ENCODE measurements at regions not wholly inside any gene's neighbourhood (a gene's known extent, or its start where the extent isn't known, plus 50 kb on each side); places are given as distances from the start of the nearest gene placed in this dataset.

GRCh38 chr13:64429691-64430090 is 2800.4 kb downstream of the PCDH9 start:
- H3K27ac ChIP-seq (ENCODE audit: low read length): no peak overlapping the region
- 91% methylated on average over 2 of the region's 2 CpGs for WGBS
- intact Hi-C loops (cut with DNase I): no loop called here
- no peak overlapping the region for H3K4me3 ChIP-seq (ENCODE audit: low read length)
- DNase-seq: no peak
- no peaks in the 10 kb centered on the region for H3K9me3 ChIP-seq (ENCODE audit: control insufficient read depth, low read length)
- H3K4me1 ChIP-seq (ENCODE audit: control insufficient read depth, insufficient read depth, low read length): no peaks in the 10 kb centered on the region
- no peak for ATAC-seq
- no peaks in the 10 kb centered on the region for H3K27me3 ChIP-seq (ENCODE audit: control insufficient read depth, insufficient read depth)

GRCh38 chr13:64428196-64428595 is 2801.9 kb downstream of the PCDH9 start:
- no peak for ATAC-seq
- H3K4me3 ChIP-seq (ENCODE audit: low read length): no peak overlapping the region
- intact Hi-C loops (cut with DNase I): no loop called here
- no peaks in the 10 kb centered on the region for H3K4me1 ChIP-seq (ENCODE audit: control insufficient read depth, insufficient read depth, low read length)
- DNase-seq: no peak
- no peaks in the 10 kb centered on the region for H3K27me3 ChIP-seq (ENCODE audit: control insufficient read depth, insufficient read depth)
- H3K9me3 ChIP-seq (ENCODE audit: control insufficient read depth, low read length): no peaks in the 10 kb centered on the region
- H3K27ac ChIP-seq (ENCODE audit: low read length): no peak overlapping the region

DNA sequence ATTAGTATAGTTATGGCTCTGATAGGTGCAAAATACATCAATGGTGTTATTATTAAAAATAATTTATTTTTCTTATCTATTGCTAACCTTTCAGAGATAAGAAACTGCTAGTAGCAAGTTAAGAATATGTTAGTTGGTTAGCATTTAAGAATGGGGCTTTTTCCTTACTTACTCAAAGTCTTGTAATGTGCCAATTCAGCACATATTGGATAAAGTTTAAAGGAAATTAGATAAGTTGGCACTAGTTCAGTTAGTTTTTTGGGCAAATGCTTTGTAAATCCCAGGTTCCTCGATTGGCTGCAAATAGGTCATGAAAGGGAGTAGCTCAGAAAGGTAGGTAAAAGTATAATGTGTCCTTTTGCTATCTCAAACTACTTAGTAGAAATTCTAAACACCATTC is 2806.7 kb downstream of the PCDH9 start:
- no peaks in the 10 kb centered on the region for H3K4me1 ChIP-seq (ENCODE audit: control insufficient read depth, insufficient read depth, low read length)
- no peaks in the 10 kb centered on the region for H3K9me3 ChIP-seq (ENCODE audit: control insufficient read depth, low read length)
- DNase-seq: no peak
- ATAC-seq: no peak
- no peak overlapping the region for H3K4me3 ChIP-seq (ENCODE audit: low read length)
- intact Hi-C loops (cut with DNase I): no loop called here
- H3K27me3 ChIP-seq (ENCODE audit: control insufficient read depth, insufficient read depth): no peaks in the 10 kb centered on the region
- 56% methylated on average over 1 of the region's 1 CpG for WGBS
- no peak overlapping the region for H3K27ac ChIP-seq (ENCODE audit: low read length)

GRCh38 chr13:64420181-64420580 is 2810.0 kb downstream of the PCDH9 start:
- Histone ChIP-seq H3K9me3 (ENCODE audit: control insufficient read depth, low read length) (no peaks in the 10 kb centered on the region), H3K27me3 (ENCODE audit: control insufficient read depth, insufficient read depth) (no peaks in the 10 kb centered on the region), H3K4me3 (ENCODE audit: low read length) (no peak overlapping the region), H3K4me1 (ENCODE audit: control insufficient read depth, insufficient read depth, low read length) (no peaks in the 10 kb centered on the region), H3K27ac (ENCODE audit: low read length) (no peak overlapping the region)
- WGBS: 95% methylated on average over 3 of the region's 3 CpGs
- DNase-seq (no peak), ATAC-seq (no peak)
- intact Hi-C loops (cut with DNase I): no loop called here

DNA sequence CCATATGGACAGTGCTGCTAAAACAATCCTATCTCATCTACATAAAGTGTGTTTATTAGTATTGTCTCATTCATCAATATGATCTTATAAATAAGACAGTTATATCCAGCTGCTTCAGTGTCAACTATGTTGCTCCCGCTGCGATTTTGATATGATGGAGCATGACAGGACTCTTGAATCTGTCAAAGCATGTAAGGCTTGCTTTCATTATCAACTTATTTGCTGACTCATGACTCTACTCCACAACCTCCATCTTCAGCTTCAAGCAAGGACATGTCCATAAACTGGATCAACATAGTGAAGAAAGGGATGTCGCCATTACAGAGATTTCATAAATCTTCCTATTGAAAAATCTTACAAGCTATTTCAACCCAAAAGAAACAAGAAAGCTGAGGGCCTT is 2812.6 kb downstream of the PCDH9 start:
- DNase-seq (no peak), ATAC-seq (no peak)
- H3K27me3 ChIP-seq (ENCODE audit: control insufficient read depth, insufficient read depth): no peaks in the 10 kb centered on the region
- H3K4me3 ChIP-seq (ENCODE audit: low read length): no peak overlapping the region
- H3K4me1 ChIP-seq (ENCODE audit: control insufficient read depth, insufficient read depth, low read length): no peaks in the 10 kb centered on the region
- WGBS: 88% methylated on average over 3 of the region's 3 CpGs
- no peak overlapping the region for H3K27ac ChIP-seq (ENCODE audit: low read length)
- intact Hi-C loops (cut with DNase I): no loop called here
- no peaks in the 10 kb centered on the region for H3K9me3 ChIP-seq (ENCODE audit: control insufficient read depth, low read length)

- H3K9me3 ChIP-seq (ENCODE audit: control insufficient read depth, low read length): no peaks in the 10 kb centered on the region
- no peak overlapping the region for H3K27ac ChIP-seq (ENCODE audit: low read length)
- intact Hi-C loops (cut with DNase I): no loop called here
- no peaks in the 10 kb centered on the region for H3K4me1 ChIP-seq (ENCODE audit: control insufficient read depth, insufficient read depth, low read length)
- DNase-seq (peak in 1 of 3 donors; percentile 11), ATAC-seq (no peak)
- H3K27me3 ChIP-seq (ENCODE audit: control insufficient read depth, insufficient read depth): no peaks in the 10 kb centered on the region
- no peak overlapping the region for H3K4me3 ChIP-seq (ENCODE audit: low read length)
Measured at GRCh38 chr13:64414381-64414780, 2815.8 kb downstream of the PCDH9 start.

DNA sequence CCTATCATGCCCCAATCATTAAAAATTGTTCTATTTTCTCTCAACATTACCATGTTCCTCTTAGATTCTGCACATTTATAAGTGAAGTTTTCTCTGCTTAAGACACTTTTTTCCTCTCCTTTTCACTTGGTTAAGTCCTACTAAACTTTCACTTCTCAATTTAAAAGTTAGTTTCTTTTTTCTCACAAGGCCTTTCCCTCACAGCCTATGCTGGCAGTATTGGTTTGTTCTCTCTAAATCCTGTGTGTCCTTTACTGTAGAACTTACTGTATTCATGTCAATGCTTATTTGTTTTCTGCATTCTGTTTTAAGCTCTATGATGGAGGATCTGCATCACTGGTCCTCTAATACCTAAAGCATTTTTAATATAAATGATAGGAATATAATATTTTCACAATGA is 2816.6 kb downstream of the PCDH9 start:
- intact Hi-C loops (cut with DNase I): no loop called here
- H3K4me1 ChIP-seq (ENCODE audit: control insufficient read depth, insufficient read depth, low read length): no peaks in the 10 kb centered on the region
- H3K27me3 ChIP-seq (ENCODE audit: control insufficient read depth, insufficient read depth): no peaks in the 10 kb centered on the region
- ATAC-seq (no peak), DNase-seq (no peak)
- no peak overlapping the region for H3K4me3 ChIP-seq (ENCODE audit: low read length)
- no peaks in the 10 kb centered on the region for H3K9me3 ChIP-seq (ENCODE audit: control insufficient read depth, low read length)
- no peak overlapping the region for H3K27ac ChIP-seq (ENCODE audit: low read length)

- ATAC-seq: no peak
- WGBS: 77% methylated on average over 5 of the region's 5 CpGs
- peak in 1 of 3 donors; percentile 26 for DNase-seq
- Histone ChIP-seq H3K4me1 (ENCODE audit: control insufficient read depth, insufficient read depth, low read length) (no peaks in the 10 kb centered on the region), H3K9me3 (ENCODE audit: control insufficient read depth, low read length) (no peaks in the 10 kb centered on the region), H3K27me3 (ENCODE audit: control insufficient read depth, insufficient read depth) (no peaks in the 10 kb centered on the region), H3K27ac (ENCODE audit: low read length) (no peak overlapping the region), H3K4me3 (ENCODE audit: low read length) (no peak overlapping the region)
- intact Hi-C loops (cut with DNase I): no loop called here
Measured at GRCh38 chr13:64410276-64411053, 2819.7 kb downstream of the PCDH9 start.

DNA sequence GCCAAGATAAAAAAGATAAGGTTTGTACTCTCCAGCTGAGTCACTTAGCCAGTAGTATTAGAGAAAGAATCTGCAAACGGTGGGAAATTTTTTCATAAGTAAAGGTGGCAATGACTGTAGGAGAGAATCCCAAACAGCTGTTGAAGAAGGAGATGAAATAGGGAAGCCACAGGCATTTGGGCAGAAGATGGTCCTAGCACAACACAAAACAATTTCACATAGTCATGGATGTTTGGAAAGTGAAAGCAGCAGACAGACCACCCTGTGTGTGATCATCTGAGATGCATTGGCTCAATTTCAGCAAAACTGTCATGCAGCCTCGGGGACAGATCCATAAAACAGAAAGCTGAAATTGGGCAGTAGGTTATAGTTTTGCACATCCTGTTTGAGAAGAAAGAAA is 2832.4 kb downstream of the PCDH9 start:
- no peak for DNase-seq
- no peak overlapping the region for H3K4me3 ChIP-seq (ENCODE audit: low read length)
- H3K27me3 ChIP-seq (ENCODE audit: control insufficient read depth, insufficient read depth): no peaks in the 10 kb centered on the region
- peaks cover 2% of the 10 kb centered on the region for H3K4me1 ChIP-seq (ENCODE audit: control insufficient read depth, insufficient read depth, low read length)
- no peak for ATAC-seq
- intact Hi-C loops (cut with DNase I): no loop called here
- H3K9me3 ChIP-seq (ENCODE audit: control insufficient read depth, low read length): no peaks in the 10 kb centered on the region
- no peak overlapping the region for H3K27ac ChIP-seq (ENCODE audit: low read length)
- 27% methylated on average over 2 of the region's 2 CpGs for WGBS

GRCh38 chr13:64377606-64378005 is 2852.5 kb downstream of the PCDH9 start:
- 85% methylated on average over 1 of the region's 1 CpG for WGBS
- no peak overlapping the region for H3K27ac ChIP-seq (ENCODE audit: low read length)
- no peaks in the 10 kb centered on the region for H3K27me3 ChIP-seq (ENCODE audit: control insufficient read depth, insufficient read depth)
- H3K4me3 ChIP-seq (ENCODE audit: low read length): no peak overlapping the region
- H3K4me1 ChIP-seq (ENCODE audit: control insufficient read depth, insufficient read depth, low read length): no peaks in the 10 kb centered on the region
- DNase-seq (no peak), ATAC-seq (no peak)
- no peaks in the 10 kb centered on the region for H3K9me3 ChIP-seq (ENCODE audit: control insufficient read depth, low read length)
- intact Hi-C loops (cut with DNase I): no loop called here

DNA sequence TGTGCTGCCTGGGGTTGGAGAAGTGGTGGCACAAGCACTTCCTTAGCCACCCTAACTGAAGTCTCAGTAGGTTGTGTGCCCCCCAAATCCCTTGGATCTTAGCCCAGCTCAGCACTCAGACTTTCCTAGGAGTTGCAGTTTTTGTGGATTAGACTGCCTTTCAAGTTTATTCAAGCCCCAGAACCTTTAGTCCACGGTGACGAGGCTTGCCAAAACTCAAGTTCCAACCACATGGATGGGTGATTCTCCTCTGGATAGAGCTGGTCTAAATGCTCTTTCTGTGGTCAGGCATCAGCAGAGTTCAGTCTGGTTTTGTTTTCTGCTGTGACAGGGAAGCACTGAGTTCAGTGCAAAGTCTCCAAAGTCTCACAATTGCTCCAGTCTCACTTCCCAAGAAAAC is 2858.7 kb downstream of the PCDH9 start:
- H3K27ac ChIP-seq (ENCODE audit: low read length): no peak overlapping the region
- WGBS: 75% methylated on average over 2 of the region's 2 CpGs

DNA sequence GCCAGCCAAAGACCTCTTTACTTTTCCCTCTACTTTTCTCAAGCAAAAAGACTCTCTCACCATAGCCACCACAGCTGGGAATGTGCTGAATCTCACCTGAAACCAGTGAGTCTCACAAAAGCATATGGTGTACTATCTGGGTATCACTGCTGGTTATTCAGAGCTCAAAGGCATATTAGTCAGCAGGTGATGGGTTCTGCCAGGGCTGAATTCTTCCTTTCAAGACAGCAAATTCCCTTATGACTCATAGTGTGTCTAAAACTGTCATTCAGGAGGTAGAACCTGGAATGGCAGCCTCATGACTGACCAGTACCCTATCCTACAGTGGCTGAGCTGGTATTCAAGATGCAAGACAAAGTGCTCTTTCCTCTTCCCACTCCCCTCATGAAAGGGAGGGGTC is 2859.1 kb downstream of the PCDH9 start:
- H3K9me3 ChIP-seq (ENCODE audit: control insufficient read depth, low read length): no peaks in the 10 kb centered on the region
- no peak for ATAC-seq
- no peak for DNase-seq
- no peaks in the 10 kb centered on the region for H3K4me1 ChIP-seq (ENCODE audit: control insufficient read depth, insufficient read depth, low read length)
- H3K27ac ChIP-seq (ENCODE audit: low read length): no peak overlapping the region
- no peaks in the 10 kb centered on the region for H3K27me3 ChIP-seq (ENCODE audit: control insufficient read depth, insufficient read depth)
- intact Hi-C loops (cut with DNase I): no loop called here
- no peak overlapping the region for H3K4me3 ChIP-seq (ENCODE audit: low read length)

More for the DNA sequence above, 2858.7 kb downstream of the PCDH9 start:
- Histone ChIP-seq H3K9me3 (ENCODE audit: control insufficient read depth, low read length) (no peaks in the 10 kb centered on the region), H3K27me3 (ENCODE audit: control insufficient read depth, insufficient read depth) (no peaks in the 10 kb centered on the region), H3K4me1 (ENCODE audit: control insufficient read depth, insufficient read depth, low read length) (no peaks in the 10 kb centered on the region), H3K4me3 (ENCODE audit: low read length) (no peak overlapping the region)
- DNase-seq (no peak), ATAC-seq (no peak)
- intact Hi-C loops (cut with DNase I): no loop called here
